HG03378 (cell line): ENCODE measurements at regions not wholly inside any gene's neighbourhood (a gene's known extent, or its start where the extent isn't known, plus 50 kb on each side); places are given as distances from the start of the nearest gene placed in this dataset.

ENCODE experiments used
- ATAC-seq: cut with Tn5 transposase; IDR thresholded peaks from one replicate; pipeline ENCODE4 v1.9.1; 2021; ENCODE audit warnings: mild to moderate bottlenecking, moderate library complexity; ENCODE audit not compliant: unreplicated experiment

DNA sequence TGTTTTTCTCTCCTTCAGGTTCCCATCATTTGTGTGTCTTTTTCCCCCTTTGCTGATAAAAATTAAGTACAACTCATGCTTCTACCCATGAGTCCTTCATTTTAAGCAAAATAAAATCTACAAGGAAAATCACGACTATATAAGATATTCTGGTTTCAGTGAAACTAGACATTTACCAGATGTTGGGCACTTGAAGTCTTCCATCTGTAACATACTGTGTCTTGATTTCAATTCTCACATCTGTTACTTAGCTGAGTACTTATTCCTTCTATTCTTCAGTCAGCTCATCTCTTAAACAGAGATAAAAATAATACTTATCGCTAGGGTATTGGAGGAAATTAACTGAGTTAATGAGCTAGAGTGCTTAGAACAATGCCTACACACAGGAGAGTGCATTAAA lies 893.0 kb upstream of the SOX9 start:
- ATAC-seq: no peak

DNA sequence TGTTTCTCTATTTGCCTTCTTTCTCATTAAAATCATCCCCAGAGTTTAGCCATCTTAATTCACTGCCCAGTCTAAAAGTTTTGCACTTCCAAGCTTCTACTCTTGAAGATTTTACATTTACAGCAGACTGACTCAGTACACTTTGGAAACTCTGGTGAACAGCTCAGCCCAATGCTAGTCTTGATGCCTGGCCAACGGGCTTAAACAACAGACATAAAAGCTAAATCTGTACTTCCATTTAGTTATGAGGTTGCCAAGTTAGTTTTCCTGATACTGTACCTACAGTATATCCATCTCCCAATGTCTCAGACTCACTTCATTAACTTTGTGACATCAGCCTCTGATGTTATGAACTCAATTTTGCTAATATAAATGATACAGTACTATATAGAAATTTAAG lies 891.8 kb upstream of the SOX9 start:
- no peak for ATAC-seq

DNA sequence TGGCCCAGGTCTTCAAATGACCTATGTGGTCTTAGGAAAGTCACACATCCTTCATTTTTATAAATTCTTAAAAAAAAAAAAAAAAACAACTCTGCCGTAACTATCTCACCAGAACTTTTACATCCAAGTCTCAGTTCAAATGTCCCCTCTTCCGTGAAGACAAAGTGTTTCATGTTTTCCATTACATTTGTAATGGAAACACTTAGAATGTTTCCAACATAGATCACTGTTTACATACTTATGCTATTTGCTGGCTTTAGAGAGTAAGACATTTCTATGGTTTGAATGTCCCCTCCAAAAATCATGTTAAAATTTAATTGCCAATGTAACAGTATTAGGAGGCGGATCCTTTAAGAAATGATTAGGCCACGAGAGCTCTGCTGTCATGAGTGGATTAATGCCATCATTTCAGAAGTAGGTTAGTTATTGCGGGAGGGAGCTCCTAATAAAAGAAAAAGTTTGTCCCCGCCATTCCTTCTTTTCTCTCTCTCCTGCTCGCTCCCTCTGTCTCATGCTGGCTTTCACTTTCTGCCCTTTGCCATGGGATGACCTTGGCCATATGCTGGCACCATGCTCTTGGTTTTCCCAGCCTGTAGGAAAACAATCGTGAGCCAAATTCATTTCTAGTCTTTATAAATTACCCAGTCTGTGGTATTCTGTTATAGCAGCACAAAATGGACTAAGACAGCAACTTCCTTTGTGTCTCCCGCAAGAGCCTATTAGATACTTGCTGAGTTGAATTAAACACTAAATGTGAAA lies 887.8 kb upstream of the SOX9 start:
- ATAC-seq: no peak

DNA sequence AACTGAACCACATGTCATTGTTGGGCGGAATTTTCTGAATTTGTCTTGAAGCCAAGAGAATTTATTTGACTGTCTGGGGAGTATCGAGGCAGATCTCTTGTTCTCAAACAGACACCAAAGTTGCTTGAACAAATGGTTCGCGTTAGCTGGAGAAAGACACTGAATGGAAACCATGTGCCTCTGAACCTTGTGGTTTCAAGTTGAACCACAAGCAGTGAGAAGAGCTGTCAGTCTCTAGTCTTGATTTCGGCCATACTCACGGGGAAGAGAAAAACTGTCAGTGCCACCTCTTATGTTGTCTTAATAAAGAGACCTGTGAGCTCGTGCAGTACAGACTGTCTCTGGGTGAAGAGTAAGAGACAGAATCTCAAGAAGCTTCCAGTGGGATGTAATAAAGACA lies 886.5 kb upstream of the SOX9 start:
- ATAC-seq: no peak

DNA sequence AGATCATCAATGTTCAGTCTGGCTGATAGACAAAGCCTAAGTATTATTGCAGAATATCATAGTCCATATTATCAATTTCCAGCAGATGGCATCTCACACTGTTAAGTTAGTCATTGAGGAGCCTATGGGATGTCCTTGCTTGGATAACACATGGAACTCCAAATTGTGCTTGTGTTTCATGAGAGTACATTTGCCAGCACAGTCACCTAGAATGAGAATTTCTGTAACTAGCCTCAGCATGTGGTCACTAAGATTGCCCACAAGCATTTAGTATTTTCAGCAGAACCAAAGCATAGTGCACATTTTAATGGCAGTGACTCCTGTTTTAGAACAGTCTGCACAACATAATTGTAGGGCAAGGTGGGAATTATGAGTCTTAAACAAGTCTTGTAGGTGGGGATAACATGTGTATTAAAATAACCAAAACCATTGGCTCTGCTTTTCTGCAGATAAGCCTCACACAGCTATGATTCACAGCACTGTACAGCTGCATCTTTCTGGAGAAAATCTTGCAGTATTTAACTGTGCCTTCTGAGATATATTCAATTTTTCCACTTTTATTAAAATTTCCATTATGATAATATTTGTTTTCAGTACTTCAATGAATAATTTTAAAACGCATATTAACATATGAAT lies 882.8 kb upstream of the SOX9 start:
- ATAC-seq: no peak

DNA sequence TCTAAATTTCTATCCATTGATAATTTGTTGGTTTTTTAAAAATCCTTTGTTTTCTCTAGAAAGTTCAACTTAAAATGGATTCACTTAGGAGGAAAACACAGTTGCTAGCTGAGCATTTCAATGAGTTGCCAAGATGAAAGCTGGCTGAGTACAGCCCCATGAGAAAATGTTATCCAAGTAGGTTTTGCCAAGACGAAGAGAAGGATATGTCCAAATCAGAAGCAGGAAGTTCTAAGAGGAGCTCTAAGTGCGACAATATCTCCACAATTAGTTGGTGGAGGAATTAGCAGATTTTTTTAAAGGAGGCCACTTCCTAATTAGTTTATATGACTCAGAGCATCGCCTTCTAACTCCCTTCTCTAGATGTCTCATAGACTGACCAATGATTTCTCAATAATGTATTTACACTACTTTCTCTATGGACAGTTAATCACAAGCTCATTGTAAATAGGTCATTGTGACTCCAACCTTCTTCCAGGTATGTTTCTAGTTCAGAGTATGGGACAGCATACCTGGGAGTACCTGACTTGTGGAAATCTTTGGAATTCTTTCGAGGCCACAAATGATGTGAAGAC lies 873.3 kb upstream of the SOX9 start:
- ATAC-seq: no peak

DNA sequence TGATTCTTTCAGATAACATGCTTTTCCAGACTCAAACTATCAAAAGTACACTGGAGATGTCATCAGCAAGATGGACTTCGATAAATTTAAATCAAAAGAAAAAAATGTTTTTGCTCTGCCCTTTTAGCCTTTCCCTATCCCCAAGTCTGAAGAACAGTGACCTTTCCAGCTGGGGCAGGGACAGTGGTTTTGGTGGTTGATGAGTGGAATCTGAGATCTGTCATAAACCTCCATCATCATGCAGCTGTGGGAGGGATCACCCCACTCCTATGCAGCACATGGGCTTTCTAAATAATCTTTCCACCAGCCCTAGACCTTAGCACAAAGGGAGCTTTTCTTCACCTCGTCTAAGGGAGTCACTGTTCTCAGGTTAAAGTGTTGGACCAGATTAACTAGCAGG lies 869.5 kb upstream of the SOX9 start:
- no peak for ATAC-seq

DNA sequence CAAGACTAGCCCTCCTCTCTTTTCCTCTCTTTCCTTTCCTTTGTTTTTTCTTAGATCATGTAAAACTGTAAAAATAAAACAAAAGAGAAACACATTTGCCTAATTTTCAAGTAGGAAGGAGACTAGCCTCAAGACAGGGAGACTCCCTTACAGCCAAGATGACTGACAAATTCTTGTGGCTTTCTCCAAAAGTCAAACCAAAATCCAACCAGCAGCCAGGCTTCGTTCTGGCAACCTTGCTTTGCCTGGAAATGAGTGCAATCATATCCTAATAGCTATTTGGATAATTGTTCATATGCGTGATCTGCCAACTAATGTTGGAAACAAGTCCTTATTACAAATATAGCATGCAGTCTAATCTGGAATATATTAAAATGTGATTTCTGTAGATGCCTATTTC lies 868.9 kb upstream of the SOX9 start:
- no peak for ATAC-seq

DNA sequence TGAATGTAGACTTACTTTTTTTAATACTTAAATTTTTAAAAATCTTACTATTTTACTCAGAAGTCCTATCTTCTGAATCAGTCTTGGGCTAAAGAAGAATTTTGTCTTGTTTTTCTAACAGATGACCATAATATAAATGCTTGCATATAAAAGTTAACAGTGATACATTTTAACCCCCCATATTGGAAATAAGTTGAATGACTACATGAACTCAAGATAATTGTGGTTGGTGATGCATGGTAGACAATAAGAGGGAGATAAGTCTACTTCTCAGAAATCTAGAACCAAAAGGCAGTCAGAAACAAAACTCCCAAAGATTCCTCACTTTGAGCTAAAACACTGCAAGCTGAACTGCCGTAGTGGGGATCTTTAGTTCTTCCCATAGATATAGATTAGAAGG lies 868.4 kb upstream of the SOX9 start:
- no peak for ATAC-seq

DNA sequence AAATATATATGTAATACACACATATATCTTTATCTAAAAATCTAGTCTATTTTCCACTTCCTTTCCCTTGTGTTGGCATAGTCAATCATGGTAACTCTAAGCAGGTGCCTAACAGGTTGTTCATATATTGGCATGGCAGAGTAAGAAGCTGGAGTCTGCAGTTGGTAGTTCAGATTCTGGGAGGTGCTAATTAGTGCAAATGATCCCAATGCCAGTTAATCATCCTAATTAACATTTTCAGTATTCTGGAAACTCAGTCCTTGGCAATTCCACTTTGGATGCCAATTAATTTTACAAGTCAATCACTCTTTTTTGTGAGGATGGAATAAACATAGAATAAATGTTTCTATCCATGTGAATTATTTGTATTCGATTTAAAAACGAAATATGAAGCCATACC lies 863.7 kb upstream of the SOX9 start:
- no peak for ATAC-seq

DNA sequence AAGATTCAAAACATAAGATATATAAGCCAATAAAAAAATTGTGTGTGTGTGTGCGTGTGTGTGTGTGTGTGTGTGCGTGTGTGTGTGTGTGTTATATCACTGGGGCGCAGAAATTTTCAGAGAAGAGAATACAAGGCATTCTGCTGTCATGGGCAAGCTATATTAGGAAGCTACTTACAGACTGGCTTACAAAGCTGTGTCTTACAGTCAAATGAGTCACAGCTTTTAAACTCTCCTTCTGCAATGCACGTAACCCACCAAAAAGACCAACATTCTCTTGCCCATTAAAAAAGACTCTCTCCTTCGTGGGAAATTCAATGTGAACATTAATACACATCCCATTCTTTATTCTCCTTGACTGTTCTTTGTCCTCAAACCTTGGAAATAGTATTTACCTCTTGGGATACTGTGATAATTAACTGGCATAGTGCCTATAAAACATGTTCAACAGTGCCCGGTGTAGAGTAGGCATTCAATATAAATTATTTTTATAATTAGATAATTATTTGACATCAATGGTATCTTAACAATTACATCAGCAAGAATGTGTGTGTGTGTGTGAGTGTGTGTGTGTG lies 860.4 kb upstream of the SOX9 start:
- ATAC-seq: no peak

DNA sequence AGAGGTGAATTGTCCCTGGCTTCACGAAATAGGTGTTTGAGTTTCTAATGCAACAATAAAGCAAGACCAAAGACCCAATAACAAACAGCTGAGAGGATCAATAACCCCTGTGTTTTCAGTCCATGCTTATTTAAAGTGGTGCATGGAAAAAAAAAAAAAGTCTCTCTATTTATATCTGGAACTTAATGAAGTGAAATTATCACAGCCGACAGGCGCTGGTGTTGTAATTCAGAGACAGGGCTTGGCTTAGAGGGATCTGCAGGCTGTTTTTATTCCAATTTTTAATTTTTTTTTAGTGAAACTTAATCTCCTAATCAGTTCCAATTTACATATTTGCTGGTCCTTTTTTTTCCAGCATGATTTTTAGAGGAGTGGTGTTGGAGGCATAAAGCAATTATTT lies 858.2 kb upstream of the SOX9 start:
- no peak for ATAC-seq

DNA sequence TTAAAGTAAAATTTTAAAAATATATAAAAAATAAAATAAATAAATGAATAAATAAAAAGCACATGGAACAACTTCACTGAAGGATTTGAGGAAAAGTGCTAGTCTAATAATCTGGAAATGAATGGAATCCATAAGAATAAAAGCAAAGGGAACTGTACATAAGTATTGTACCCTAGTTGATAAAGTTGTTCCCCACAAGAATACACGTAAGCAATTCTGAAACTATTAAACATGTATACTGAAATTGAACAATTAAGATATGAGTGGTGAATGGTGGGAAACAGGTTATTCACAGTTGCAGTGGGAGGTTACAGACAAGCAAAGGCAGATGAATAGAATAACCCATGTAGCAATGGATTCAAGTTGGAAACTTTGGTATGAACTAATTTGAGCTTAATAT lies 853.2 kb upstream of the SOX9 start:
- no peak for ATAC-seq

DNA sequence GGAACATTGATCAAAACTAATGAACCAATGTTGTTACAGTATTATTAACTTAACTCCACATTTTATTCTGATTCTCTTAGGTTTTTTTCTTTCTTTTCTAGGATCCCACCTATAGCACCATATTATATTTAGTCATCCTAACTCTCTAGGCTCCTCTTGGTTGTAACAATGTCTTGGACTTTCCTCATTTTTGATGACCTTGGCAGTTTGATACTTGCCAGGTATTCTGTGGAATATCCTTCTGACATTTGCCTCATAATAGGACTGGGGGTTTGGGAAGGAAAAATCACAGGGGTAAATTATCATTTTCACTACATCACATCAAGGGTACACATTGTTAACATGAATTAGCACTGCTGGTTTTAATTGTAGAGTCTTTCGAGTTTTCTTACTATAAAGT lies 851.6 kb upstream of the SOX9 start:
- ATAC-seq: no peak

DNA sequence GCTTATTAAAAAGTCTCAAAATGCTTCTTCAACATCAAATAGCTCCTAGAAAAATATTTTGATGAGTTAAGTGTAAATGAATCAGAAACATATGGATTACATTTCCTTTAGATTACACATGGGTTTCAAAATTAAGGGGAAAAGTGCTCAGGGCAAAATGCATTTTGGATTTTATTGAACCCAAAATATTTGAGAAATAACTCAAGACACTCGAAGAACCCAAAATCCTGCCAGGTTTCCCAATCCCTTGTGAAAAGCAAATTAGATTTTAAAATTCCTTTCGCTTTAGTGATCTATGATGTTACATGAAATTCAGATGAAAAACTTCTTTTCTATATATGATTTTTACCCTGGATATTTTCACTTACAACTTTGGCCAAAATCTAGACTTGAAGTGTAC lies 847.4 kb upstream of the SOX9 start:
- no peak for ATAC-seq

DNA sequence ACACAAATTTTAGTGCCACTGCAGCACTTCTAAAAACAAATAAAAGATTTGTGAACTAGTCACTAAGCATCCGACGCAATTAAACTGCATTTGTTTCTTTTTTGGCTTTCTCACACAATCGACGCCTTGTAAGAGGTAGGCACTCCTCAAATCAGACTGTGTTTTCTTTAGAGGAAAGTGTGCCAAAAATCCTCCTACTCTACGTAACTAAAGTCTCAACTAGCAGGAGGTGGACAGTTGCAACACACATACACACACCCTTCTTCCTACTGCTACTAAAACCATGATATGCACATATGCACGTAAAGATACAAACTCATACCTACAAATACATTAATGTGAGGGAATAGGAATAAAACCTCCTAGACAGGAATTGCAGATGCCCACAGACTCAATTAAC lies 844.7 kb upstream of the SOX9 start:
- ATAC-seq: no peak

DNA sequence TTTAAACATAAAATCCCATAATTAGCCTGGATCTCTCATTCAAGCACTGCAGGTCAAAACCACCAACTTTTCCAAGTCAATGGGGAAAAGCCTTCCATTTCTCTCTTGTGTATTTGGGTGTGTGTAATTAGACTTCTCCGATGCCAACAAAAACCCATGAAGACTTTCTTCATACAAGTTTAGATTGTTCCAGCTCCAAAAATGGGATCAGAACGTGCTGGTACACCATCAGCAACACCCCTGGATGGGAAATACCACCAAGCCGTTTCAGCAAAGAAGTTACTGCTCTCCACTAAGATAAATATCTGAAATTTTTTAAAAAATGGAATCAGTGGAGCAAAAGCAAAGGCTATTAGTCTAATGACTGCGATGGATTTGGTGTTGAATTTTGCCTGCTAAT lies 837.3 kb upstream of the SOX9 start:
- no peak for ATAC-seq

DNA sequence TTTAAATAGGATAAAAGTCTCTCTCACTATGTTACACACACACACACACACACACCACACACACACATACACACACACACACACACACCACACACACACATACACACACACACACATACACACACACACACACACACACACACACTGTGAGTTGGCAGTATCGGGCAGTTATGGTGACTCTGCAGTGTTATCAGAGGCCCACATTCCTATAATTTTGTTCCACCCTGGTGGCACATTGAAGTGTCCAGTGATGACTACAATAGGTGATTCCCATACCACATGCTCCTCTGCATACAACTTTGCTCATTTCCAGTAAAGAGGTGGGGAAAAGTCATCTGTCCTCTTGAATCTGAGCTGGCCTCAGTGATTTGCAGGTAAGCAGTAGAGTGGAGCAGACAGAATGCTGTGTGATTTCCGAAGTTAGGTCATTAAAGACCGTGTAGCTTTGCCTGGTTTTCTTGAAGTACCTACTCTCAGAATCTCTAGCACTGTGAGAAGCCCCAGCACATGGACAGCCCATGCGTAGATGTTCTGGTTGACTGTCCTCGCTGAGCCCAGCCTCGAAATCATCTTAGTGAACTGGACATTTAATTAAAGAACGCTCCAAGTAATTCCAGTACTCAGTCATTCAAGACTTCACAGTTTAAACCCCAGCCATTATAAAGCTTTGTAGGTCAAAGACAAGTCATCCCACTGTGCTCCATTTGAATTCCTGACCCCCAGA lies 836.6 kb upstream of the SOX9 start:
- ATAC-seq: no peak

DNA sequence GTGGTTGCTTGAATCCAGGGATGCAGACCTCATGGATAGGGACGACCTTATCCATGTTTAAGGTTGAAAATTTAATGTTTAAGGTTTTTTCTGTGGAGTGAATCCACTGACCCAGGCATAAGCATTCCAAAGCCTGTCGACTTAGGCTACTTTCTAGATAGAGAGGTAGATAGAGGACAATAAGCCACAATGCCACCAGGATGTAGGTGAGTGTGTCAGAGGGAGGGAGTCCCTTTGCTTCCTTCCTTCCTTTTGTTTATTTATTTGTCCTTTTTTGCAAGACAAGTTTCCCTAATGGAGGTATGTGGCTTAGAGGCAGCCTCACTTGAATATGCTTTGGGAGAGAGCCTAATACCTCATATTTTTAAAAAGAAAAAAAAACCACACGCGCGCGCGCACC lies 834.2 kb upstream of the SOX9 start:
- no peak for ATAC-seq

DNA sequence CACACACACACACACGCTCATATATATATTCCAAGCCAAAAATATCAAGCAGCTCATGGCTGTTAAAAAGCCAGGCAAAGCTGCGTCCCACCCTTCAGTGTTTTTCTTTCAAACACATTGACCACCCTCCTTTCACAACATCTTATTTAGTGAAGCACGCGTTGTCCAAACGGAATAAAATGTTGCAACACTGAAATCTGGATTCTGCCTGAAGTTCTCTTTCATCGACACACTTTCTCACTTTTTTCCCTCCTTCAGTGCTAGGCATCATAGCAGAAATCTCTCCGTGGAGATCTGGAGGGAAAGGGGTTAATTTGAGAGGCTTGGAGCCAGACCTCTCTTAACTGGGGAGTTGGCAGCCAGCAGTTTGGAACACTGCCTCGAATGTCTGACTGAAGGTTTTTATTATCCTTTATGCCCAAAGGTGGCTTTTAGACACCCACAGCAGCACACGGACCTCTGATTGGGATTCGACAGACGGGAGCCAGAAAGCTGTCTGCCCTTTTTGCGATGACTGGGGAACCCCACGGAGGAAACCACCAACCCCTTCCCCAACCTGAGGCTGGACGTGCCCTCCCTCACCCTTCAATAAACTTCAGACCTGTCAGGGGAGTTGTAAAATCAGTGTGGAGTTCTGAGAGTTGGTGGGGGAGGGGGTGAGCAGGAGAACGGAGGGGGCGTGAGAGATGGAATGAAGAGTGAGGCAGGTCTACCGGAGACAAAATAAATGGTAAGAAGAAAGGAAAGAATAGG lies 833.6 kb upstream of the SOX9 start:
- no peak for ATAC-seq

DNA sequence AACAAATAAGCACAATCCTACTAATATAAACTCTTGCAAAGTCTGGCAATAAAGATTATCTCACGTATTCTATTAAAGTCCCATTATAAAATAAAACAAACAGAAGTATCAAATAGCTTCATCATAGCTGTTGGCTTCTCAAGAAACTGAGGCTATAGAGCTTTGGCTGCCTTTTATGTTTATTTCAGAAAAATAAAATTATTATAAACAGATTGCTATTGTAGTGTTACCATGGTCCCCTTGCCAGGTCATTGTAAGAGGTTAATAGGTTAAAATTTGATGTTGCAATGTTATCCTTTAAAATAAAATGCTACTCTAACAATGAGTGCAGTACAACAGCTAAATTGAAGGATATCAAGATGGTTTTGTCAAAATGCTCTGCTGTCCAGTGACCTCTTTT lies 828.8 kb upstream of the SOX9 start:
- ATAC-seq: no peak
